AG09309 (cell line): ENCODE measurements at regions not wholly inside any gene's neighbourhood (a gene's known extent, or its start where the extent isn't known, plus 50 kb on each side); places are given as distances from the start of the nearest gene placed in this dataset.

ENCODE experiments used
- DNase-seq: peaks from one replicate; pipeline ENCODE4 v3.0.0-alpha.2; 2010; ENCODE audit warnings: low read depth
- H3K4me3 ChIP-seq: 2 replicates; pipeline ENCODE4 v1.5.1; 2011; ENCODE audit warnings: mild to moderate bottlenecking, low read depth, low read length, moderate library complexity; ENCODE audit not compliant: control insufficient read depth
- CTCF ChIP-seq: IDR thresholded peaks from 2 replicates; pipeline ENCODE4 v1.5.1; 2011; ENCODE audit warnings: mild to moderate bottlenecking, low read depth, low read length, inconsistent platforms; ENCODE audit not compliant: insufficient read depth, control insufficient read depth; ENCODE audit errors: missing control alignments

DNA sequence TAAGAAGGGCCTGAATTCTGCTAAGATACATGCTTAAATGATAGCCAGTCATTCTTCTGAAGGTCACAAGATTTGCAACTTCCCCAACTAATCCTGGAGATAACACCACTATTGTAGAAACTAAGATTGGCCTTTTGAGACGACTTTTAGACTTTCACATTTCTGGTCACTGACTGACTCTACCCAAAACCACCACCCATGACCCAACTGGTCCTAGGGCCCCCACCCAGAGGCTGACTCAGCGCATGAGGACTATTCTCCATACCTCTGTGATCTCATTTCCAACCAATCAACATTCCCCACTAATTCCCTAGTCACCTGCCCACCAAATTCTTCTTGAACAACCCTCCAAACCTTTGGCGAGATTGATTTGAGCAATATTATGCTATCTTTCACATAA, 1299.0 kb downstream of the CDH11 start:
- no peak for DNase-seq
- no peak overlapping the region for H3K4me3 ChIP-seq
- no peak for TF ChIP-seq CTCF

GRCh38 chr16:63816276-63816675, 1305.6 kb downstream of the CDH11 start:
- no peak for TF ChIP-seq CTCF
- DNase-seq = no peak
- no peak overlapping the region for H3K4me3 ChIP-seq

GRCh38 chr16:63813862-63814261, 1308.0 kb downstream of the CDH11 start:
- no peak overlapping the region for H3K4me3 ChIP-seq
- DNase-seq = no peak
- TF ChIP-seq CTCF = no peak

- H3K4me3 ChIP-seq = no peak overlapping the region
- no peak for DNase-seq
- TF ChIP-seq CTCF = no peak
Measured at GRCh38 chr16:63808730-63809129, 1313.1 kb downstream of the CDH11 start.

DNA sequence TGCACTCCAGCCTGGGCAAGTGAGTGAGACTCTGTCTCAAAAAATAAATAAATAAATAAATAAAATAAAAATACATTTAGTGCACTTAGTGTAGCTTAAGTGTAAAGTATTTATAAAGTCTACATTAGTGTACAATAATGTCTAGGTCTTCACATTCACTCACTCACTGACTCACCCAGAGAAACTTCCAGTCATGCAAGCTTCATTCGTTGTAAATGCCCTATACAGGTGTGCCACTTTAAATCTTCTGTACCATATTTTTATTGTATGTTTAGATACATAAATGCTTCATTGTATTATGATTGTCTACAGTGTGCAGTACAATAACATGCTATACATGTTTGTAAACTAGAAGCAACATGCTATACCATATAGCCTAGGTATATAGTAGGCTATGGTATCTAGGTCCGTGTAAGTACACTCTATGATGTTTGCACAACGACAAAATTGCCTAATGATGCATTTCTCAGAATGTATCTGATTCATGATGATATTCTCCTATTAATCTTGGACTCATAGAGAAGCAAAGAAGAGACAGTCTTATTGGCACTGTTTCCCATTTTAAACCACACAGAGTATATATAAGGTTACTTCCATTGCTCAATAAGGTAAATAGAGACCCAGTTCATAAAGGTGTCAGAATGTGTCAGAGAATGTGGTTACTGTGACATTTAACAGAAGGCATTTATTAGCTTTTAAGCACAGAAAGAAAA, 1314.9 kb downstream of the CDH11 start:
- H3K4me3 ChIP-seq = no peak overlapping the region
- no peak for DNase-seq
- TF ChIP-seq CTCF = no peak

GRCh38 chr16:63804126-63804525, 1317.7 kb downstream of the CDH11 start:
- no peak for TF ChIP-seq CTCF
- no peak for DNase-seq
- H3K4me3 ChIP-seq = no peak overlapping the region
